GM12878 (cell line): ENCODE measurements at regions not wholly inside any gene's neighbourhood (a gene's known extent, or its start where the extent isn't known, plus 50 kb on each side); places are given as distances from the start of the nearest gene placed in this dataset.

Source experiments
- CHD2 ChIP-seq: IDR thresholded peaks from 2 replicates; pipeline ENCODE4 v1.6.1; 2011; ENCODE audit warnings: low read depth, low read length, improper control_type of control experiment, borderline replicate concordance
- RB1 ChIP-seq: fragments of 450-650 bp; formaldehyde crosslinking; IDR thresholded peaks from 2 replicates; pipeline ENCODE4 v1.6.1; 2017; ENCODE audit warnings: mild to moderate bottlenecking, borderline replicate concordance

DNA sequence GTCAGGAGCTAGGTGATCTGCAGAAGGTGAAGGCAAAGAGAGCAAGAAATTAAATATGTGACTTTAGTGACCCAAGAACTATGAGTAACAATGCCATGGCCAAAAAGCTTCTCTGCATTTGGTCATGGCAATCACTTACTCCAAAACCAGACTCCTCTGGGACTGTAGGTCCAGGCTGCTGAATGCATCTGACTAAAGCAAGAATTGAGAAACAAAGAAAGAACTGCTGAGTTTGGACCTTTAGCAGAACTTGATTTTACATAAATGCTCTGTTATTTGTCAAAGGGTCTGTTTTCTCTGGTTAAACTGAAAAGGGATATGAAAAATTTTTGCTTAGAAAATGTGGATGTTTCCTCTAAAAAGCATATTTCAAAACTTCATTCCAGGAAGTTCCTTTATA, 1102.2 kb downstream of the IGSF11 start:
- TF ChIP-seq CHD2 (no peak), RB1 (no peak)
